Erythroblast (primary cell): ENCODE measurements at regions not wholly inside any gene's neighbourhood (a gene's known extent, or its start where the extent isn't known, plus 50 kb on each side); places are given as distances from the start of the nearest gene placed in this dataset.

ENCODE experiments used
- GATA1 ChIP-seq: IDR thresholded peaks from 2 replicates; pipeline ENCODE4 v1.6.1; 2011; ENCODE audit warnings: low read depth, mild to moderate bottlenecking, control low read depth, low read length, moderate library complexity
- POLR2A ChIP-seq: IDR thresholded peaks from 2 replicates; pipeline ENCODE4 v1.6.1; 2011; ENCODE audit warnings: mild to moderate bottlenecking, low read length

DNA sequence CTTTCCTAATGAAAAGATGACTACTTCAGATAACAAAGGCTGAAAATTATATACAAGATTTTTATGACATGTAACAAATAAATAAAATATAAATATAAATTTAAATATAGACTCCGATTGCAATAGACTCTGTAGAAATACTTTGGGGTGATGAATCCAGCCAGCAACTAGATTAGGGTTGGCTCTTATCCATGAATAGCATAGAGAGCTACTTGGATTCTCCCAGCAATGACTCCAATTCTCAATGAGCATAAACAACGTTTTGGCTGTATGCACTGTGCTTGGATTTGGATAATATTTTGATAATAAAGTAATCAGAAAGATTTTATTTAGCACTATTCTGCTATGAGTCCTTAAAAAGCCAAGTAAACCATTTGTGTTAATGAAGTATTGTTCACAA lies 58.0 kb upstream of the LRFN5 start:
- no peak for TF ChIP-seq POLR2A
- TF ChIP-seq GATA1, result no peak
